ENCODE measurements at regions not wholly inside any gene's neighbourhood (a gene's known extent, or its start where the extent isn't known, plus 50 kb on each side); places are given as distances from the start of the nearest gene placed in this dataset.

DNA sequence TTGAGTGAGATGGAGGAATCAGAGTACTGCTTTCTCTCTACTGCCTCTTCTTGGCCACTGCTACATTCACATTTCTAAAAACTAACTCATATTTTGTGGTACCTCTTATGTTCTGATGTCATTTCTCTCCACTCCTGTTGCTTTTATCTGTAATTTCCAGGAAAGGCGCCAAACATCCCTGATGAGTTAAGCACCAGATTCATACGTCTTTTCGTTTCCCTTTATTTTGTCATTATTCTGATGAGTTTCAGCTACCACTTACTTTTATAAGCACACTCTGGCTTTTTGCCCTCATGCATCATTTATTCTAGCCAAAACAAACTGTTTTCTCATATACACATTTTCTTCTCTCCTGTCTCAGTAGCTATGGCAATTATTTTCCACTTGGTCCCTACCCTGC is 680.0 kb downstream of the RNF144B start:
- TF ChIP-seq, protein P1, sequence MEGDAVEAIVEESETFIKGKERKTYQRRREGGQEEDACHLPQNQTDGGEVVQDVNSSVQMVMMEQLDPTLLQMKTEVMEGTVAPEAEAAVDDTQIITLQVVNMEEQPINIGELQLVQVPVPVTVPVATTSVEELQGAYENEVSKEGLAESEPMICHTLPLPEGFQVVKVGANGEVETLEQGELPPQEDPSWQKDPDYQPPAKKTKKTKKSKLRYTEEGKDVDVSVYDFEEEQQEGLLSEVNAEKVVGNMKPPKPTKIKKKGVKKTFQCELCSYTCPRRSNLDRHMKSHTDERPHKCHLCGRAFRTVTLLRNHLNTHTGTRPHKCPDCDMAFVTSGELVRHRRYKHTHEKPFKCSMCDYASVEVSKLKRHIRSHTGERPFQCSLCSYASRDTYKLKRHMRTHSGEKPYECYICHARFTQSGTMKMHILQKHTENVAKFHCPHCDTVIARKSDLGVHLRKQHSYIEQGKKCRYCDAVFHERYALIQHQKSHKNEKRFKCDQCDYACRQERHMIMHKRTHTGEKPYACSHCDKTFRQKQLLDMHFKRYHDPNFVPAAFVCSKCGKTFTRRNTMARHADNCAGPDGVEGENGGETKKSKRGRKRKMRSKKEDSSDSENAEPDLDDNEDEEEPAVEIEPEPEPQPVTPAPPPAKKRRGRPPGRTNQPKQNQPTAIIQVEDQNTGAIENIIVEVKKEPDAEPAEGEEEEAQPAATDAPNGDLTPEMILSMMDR (conservative IDR thresholded peaks at IDR 0.05; ENCODE audit: low read depth, low read length): no peak
- TF ChIP-seq POLR2A (IDR thresholded peaks at IDR 0.05; ENCODE audit: low read depth, low read length) (no peak), FOS (IDR thresholded peaks at IDR 0.05; ENCODE audit: low read depth, low read length) (no peak), USF2 (IDR thresholded peaks at IDR 0.05; ENCODE audit: low read depth, low read length) (no peak), RFX5 (IDR thresholded peaks at IDR 0.05; ENCODE audit: low read depth, low read length) (no peak), CHD1 (IDR thresholded peaks at IDR 0.05; ENCODE audit: low read depth, low read length) (no peak), RCOR1 (IDR thresholded peaks at IDR 0.05; ENCODE audit: insufficient replicate concordance, low read length) (no peak), SMC3 (IDR thresholded peaks at IDR 0.05; ENCODE audit: low read depth, low read length) (no peak), MAZ (IDR thresholded peaks at IDR 0.05; ENCODE audit: borderline replicate concordance, low read depth, low read length) (no peak), BHLHE40 (IDR thresholded peaks at IDR 0.05; ENCODE audit: low read depth, low read length) (no peak), MAFK (IDR thresholded peaks at IDR 0.05; ENCODE audit: low read depth, low read length) (no peak), MXI1 (IDR thresholded peaks at IDR 0.05; ENCODE audit: borderline replicate concordance, low read depth, low read length) (no peak)

Measured in IMR-90 (cell line).